ENCODE measurements at regions not wholly inside any gene's neighbourhood (a gene's known extent, or its start where the extent isn't known, plus 50 kb on each side); places are given as distances from the start of the nearest gene placed in this dataset.

GRCh38 chr4:10758906-10759305 lies 74.3 kb upstream of the CLNK start:
- no peak for TF ChIP-seq POLR2A (IDR thresholded peaks at IDR 0.05)
- TF ChIP-seq CTCF (IDR thresholded peaks at IDR 0.05 in 8 of 11, conservative IDR thresholded peaks at IDR 0.05 in 3 of 11), result no peak
